Spleen (tissue), 7 donors: ENCODE measurements at regions not wholly inside any gene's neighbourhood (a gene's known extent, or its start where the extent isn't known, plus 50 kb on each side); places are given as distances from the start of the nearest gene placed in this dataset.

Source experiments
- POLR2AphosphoS5 ChIP-seq, 3 donors: sonication (generic); formaldehyde crosslinking; IDR thresholded peaks; one replicate each; pipeline ENCODE4 v1.5.1; 2017; ENCODE audit warnings: antibody characterized with exemption in 3 of 3
- TF ChIP-seq, protein P1 (sequence below), 11 experiments: fragments of 200-600 bp in 7 of 11; fragments of 450-650 bp in 4 of 11; sonication (generic) in 4 of 11; IDR thresholded peaks in 8 of 11; conservative IDR thresholded peaks in 3 of 11; 1 replicate in 7 of 11; 2 replicates in 4 of 11; pipeline versions ENCODE4 v1.4.0 to v1.8.0; 2016 to 2021; ENCODE audit warnings: antibody characterized with exemption in 11 of 11, inconsistent platforms in 4 of 11, mild to moderate bottlenecking in 1 of 11
- donor health status: DM: no; HTN: no; CAD: no; lungs with moderate emphysema.
- donor health status: DM: no; HTN: no; CAD: no.
- donor health status: DM: no; HTN: no; CAD: no.

DNA sequence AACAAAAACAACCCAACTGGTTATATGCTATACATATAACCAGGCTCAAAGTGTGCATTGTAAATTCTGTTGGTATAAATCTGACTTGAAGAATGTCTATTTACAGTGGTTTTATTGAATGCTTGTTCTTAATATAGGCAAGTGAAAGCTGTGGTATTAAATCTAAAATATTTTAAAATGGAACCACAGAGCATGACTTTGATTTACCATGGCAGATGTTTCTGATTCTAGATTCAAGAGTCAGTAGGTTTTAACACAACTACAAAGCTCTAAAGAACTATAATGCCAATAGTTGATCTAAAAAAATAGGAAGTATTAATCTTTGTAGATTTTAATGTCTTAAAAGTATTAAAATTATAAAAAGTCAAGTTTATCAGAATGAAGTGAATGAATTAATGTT is 141.9 kb upstream of the PLSCR5 start:
- TF ChIP-seq, protein P1, sequence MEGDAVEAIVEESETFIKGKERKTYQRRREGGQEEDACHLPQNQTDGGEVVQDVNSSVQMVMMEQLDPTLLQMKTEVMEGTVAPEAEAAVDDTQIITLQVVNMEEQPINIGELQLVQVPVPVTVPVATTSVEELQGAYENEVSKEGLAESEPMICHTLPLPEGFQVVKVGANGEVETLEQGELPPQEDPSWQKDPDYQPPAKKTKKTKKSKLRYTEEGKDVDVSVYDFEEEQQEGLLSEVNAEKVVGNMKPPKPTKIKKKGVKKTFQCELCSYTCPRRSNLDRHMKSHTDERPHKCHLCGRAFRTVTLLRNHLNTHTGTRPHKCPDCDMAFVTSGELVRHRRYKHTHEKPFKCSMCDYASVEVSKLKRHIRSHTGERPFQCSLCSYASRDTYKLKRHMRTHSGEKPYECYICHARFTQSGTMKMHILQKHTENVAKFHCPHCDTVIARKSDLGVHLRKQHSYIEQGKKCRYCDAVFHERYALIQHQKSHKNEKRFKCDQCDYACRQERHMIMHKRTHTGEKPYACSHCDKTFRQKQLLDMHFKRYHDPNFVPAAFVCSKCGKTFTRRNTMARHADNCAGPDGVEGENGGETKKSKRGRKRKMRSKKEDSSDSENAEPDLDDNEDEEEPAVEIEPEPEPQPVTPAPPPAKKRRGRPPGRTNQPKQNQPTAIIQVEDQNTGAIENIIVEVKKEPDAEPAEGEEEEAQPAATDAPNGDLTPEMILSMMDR (IDR thresholded peaks at IDR 0.05 in 8 of 11, conservative IDR thresholded peaks at IDR 0.05 in 3 of 11) = no peak
- no peak for TF ChIP-seq POLR2AphosphoS5 (IDR thresholded peaks at IDR 0.05)
